ENCODE measurements at regions not wholly inside any gene's neighbourhood (a gene's known extent, or its start where the extent isn't known, plus 50 kb on each side); places are given as distances from the start of the nearest gene placed in this dataset.
A peak's percentile ranks its signal among the peaks of the same experiment; 100 is the strongest.

GRCh38 chr16:51355195-51355594 lies 204.1 kb upstream of the SALL1 start:
- Histone ChIP-seq H3K4me3 (no peak overlapping the region), H3K27ac (no peak overlapping the region)

DNA sequence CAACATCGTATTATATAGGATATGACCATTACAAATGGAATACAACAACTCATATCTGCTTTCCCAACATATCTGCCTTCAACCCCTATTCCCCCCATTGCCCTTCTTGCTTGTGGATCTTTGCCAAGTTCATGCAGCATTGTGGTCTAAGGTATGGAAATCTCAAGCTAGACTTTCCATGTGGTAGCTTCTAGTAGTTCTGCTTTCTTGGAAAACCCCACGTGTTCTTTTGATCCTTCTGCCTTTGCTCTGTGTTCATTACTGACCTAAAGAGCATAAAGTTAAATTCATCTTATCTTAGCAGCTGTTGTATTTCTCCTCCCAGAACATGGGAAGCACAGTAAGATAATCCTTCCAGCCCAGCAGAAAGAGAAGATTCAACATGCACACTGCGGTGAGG lies 202.0 kb upstream of the SALL1 start:
- H3K4me3 ChIP-seq, result no peak overlapping the region

DNA sequence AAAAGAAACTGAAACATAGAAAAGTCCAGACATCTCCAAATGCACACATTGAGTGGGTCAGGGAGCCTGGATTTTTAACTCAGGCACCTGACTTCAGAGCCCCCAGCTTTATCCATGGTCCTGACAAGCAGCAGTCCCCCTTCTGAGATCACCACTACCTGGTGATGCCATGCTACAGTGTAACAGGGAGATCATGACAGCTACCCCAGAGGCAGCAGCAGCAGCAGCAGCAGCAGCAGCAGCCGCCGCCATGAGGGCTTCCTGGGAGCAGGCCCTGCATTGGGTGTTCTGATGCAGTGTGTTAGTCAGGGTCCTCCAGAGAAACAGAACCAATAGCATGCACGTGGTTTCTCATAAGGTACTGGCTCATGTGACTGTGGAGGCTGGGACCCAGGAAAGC lies 198.6 kb upstream of the SALL1 start:
- no peak overlapping the region for H3K4me3 ChIP-seq
- H3K27ac ChIP-seq, result no peak overlapping the region

More for the DNA sequence above, 202.0 kb upstream of the SALL1 start:
- no peak overlapping the region for H3K27ac ChIP-seq

DNA sequence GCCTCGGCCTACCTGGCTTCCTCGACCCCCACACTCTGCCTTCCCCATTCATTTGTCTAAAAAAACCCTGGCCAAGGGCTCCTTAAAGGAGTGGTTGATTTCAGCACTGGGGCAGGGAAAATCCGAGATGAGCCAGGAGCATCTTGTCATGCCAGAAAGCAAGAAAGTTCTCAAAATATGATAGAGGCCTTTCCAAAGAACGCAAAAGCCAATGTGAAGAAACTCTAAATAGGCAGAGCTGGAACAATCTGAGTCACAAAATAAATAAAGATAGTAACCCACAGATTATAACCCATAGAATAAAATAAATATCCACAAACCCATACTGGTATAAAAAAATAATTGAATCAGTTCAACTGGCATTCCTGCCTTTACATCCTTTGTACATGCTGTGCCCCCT lies 192.3 kb upstream of the SALL1 start:
- Histone ChIP-seq H3K4me3 (no peak overlapping the region), H3K27ac (no peak overlapping the region)

GRCh38 chr16:51341204-51341603 lies 190.1 kb upstream of the SALL1 start:
- no peak overlapping the region for H3K4me3 ChIP-seq
- no peak overlapping the region for H3K27ac ChIP-seq

- H3K27ac ChIP-seq, result no peak overlapping the region
- no peak overlapping the region for H3K4me3 ChIP-seq
Observed at GRCh38 chr16:51337662-51338061, 186.6 kb upstream of the SALL1 start.

- Histone ChIP-seq H3K27ac (no peak overlapping the region), H3K4me3 (no peak overlapping the region)
Observed at GRCh38 chr16:51328733-51329132, 177.7 kb upstream of the SALL1 start.

DNA sequence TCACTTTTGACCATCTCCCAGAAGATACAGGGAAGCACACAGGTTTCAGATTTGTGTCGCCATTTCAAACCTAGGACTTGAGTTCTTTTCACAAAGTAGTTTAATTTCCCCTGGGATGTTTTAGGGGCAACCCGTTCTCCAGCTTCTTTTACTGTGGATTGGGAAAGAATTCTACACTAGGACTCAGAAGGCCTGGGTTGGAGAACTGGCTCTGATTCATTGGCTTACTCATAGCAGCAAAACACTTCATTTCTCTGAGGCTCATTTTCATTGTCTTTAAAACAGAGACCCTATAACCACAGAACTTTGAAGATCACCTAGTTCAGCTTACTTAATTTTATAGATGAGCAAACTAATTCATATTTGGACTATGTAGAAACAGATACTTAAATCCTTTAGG lies 175.9 kb upstream of the SALL1 start:
- H3K27ac ChIP-seq, result no peak overlapping the region
- no peak overlapping the region for H3K4me3 ChIP-seq

DNA sequence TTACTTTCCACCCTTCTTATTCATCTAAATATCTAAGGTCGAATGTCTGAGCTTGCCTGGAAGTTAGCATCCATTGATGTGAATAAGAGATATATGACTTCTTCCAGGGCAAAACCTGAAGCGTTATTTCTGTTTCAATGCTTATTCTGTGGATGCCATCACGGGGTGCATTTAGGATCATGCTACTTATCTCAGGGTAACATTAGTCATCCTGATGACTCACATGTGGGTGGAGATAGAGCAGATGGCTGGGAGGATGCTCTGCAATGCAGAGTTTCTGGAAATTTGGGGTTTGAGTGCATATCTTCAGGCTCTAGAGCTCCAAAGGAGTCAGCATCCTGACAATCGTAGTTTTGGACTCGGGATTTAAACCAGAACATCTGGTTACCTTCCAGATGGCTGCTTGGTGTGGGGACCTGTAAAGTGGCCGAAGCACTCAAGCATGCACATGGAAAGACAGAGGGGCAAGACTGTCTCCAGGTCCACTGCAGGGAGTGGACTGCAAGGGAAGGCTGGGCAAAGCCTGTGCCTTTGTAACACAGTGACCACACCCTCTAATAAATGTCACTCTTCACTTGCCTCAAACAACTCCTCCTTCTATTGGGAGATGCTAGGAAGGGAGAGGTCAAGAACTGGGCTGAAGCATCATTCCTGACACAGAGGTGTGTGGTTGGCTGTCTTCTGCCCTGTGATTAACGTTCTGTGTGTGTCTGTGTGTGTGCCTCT lies 175.2 kb upstream of the SALL1 start:
- peak overlapping the region in 1 of 21 experiments; percentile 10 for H3K27ac ChIP-seq
- no peak overlapping the region for H3K4me3 ChIP-seq

DNA sequence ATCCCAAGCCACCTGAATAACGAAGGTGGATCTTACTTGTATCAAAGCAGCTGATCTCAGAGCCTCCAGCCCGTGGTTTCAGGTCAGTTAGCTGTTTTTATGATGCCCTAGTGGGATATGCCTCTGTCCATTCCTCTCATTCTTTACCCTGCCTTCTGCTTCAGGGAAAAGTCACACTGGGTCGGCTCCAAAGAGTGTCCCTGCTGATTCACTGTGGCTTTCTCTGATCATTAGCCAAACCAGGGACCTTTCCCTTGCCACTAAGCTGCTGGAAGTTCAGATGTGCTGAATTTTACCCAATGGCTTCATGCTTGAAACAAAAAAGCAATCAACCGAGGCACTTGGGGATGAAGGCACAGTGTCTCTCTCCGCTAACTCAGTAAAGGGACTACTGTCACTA lies 170.2 kb upstream of the SALL1 start:
- Histone ChIP-seq H3K27ac (no peak overlapping the region), H3K4me3 (no peak overlapping the region)

DNA sequence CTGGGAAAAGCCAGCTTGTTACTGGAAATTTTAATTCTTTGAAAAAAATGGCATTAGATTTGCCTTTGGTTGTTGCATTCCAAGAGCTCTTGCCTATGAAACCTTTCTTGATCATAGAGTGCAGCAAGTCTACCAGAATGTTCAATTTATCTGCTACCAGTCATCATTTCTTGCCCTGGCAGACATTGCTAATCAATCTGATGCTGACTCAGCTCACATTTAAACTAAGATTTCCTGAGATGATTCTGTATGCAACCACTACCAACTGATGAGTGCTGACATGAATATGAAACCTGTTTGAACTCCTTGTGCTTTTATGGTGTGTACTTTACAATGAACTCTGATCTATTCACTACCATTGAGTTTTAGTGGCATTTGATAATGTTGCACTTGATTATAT lies 166.5 kb upstream of the SALL1 start:
- H3K4me3 ChIP-seq, result no peak overlapping the region
- H3K27ac ChIP-seq, result no peak overlapping the region

- peak overlapping the region in 1 of 21 experiments; percentile 15 for H3K27ac ChIP-seq
- no peak overlapping the region for H3K4me3 ChIP-seq
Observed at GRCh38 chr16:51313198-51313597, 162.1 kb upstream of the SALL1 start.

GRCh38 chr16:51312363-51313150 lies 161.5 kb upstream of the SALL1 start:
- no peak overlapping the region for H3K27ac ChIP-seq
- H3K4me3 ChIP-seq, result no peak overlapping the region

DNA sequence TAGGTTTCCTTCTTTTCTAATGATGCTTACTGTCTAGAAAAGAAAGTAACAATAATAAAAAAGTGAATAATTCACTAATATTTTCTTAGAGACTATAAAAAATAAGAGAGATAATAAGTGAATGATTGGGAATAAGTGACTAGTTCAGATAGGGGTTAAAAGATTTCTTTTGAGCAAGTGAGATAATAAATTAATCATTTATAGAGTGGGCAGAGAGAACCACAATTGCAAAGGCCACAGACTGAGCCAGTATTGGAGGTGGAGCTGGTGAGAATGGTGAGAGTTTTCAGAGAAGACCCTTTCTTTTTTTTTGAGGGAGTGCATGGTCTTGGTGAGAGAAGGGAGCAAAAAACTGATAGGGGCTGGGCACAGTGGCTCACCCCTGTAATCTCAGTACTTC lies 159.1 kb upstream of the SALL1 start:
- no peak overlapping the region for H3K4me3 ChIP-seq
- H3K27ac ChIP-seq, result no peak overlapping the region

DNA sequence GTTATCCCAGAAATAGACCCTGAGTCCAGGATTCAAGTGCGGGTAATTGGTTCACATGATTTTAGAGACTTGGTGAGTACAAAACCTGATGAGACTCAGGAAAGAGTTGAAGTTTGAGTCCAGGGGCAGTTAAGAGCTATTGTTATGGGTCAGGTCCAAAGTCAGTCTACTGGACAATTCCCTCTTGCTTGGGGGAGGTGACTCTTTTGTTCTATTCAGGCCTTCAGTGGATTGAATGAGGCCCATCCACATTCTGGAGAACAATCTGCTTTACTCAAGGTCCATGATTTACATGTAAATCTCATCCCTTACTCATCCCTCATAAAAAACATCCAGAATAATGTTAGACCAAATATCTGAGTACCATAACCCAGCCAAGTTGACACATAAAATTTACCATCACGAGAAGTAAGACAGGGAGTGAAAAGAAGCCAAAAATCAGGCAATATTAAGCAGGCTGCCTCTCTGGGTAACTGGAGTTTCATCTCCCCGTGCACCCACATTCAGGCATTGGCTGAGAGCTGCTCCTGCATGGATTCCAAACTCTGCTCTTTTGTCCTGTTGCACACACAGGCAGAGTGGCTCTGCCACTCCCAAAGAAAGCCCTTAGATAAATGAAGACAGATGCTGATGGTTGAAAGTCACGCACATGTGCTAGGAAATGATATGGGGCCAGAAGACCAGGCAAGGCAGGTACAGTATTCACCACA lies 156.0 kb upstream of the SALL1 start:
- Histone ChIP-seq H3K27ac (no peak overlapping the region), H3K4me3 (no peak overlapping the region)

GRCh38 chr16:51306116-51306515 lies 155.0 kb upstream of the SALL1 start:
- no peak overlapping the region for H3K27ac ChIP-seq
- H3K4me3 ChIP-seq, result no peak overlapping the region

GRCh38 chr16:51305337-51305736 lies 154.3 kb upstream of the SALL1 start:
- Histone ChIP-seq H3K27ac (no peak overlapping the region), H3K4me3 (no peak overlapping the region)

DNA sequence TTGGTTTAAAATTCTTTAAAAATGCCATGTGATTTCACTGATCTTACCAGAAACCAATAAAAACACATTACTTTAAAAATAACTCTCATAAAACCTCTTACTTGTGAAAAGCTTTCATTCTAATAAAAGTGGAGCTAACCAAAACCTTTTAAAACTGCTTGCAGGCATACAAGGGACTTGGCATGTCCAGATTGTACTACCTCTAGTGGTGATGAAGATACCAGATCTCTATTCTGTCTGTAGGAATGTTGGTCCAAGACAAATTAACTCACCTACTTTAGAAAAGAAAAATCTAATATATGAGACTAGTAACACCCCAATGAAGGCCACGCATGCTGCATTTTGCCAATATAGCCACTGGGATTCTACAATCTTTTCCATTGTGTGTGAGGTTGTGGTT lies 151.0 kb upstream of the SALL1 start:
- Histone ChIP-seq H3K27ac (no peak overlapping the region), H3K4me3 (no peak overlapping the region)

GRCh38 chr16:51298800-51299199 lies 147.7 kb upstream of the SALL1 start:
- H3K4me3 ChIP-seq, result no peak overlapping the region
- no peak overlapping the region for H3K27ac ChIP-seq

DNA sequence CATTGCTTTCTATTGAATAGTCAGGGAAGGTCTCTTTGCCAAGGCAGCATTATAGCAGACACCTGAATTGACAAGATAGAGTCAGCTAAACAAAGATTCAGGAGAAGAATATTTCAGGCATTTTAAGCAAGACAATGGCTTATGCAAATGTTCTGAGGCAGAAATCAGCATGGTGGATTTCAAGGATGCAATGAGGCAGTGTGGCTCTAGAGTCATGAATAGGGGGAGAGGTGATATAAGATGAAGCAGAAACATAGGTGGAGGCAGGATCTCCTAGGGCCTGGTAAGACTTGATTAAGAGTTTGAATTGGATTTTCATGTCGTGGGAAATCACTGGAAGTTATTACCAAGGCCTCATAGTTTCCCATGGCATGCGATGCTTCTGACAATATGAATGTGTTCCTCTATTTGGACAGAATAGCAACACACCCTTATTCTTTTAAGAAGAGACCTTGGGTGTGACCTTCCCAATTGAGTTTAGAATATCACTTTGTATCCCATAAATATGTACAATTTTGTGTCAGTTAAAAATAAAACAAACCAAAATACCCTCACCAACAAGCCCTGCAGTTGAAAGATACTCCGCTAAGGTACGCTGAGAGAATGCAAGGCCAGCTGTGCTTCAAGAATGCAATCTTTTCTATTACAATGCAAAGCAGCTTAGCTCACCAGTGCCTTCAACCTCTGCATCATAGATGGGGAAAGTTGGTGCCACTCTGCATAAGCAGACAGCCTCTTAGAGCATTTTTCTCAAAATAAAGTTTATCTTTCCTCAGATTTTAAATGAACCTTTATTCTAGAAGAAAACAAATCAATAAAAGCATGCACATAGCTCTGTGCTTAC lies 139.6 kb upstream of the SALL1 start:
- Histone ChIP-seq H3K27ac (no peak overlapping the region), H3K4me3 (no peak overlapping the region)
